HG02884 (cell line): ENCODE measurements at regions not wholly inside any gene's neighbourhood (a gene's known extent, or its start where the extent isn't known, plus 50 kb on each side); places are given as distances from the start of the nearest gene placed in this dataset.
"Not testable (repeated sequence)": the region's sequence is repeated elsewhere in the genome, so short reads cannot be mapped to it uniquely, and the experiment has no call there.

Experiments used
- ATAC-seq: cut with Tn5 transposase; IDR thresholded peaks from one replicate; pipeline ENCODE4 v1.9.1; 2021; ENCODE audit warnings: mild to moderate bottlenecking, moderate library complexity; ENCODE audit not compliant: unreplicated experiment

DNA sequence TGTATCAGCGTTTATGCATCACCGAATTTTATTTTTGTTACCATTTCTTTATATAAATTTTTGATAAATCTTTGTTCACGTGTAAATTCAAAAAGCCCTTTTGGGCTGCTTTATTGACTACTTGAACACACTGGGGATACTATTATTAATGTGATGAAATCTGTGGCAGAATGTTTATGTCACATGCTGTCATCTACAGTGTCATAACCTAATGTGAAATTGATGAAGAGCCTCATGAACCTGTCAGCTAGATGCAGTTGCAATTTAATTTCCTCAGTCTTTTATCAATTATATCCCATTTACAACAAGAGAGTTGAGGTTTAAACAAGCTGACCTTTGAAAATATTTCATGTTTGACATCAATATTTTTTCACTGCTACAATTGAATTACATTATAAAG is 1100.4 kb upstream of the COX7C start:
- ATAC-seq, result no peak

DNA sequence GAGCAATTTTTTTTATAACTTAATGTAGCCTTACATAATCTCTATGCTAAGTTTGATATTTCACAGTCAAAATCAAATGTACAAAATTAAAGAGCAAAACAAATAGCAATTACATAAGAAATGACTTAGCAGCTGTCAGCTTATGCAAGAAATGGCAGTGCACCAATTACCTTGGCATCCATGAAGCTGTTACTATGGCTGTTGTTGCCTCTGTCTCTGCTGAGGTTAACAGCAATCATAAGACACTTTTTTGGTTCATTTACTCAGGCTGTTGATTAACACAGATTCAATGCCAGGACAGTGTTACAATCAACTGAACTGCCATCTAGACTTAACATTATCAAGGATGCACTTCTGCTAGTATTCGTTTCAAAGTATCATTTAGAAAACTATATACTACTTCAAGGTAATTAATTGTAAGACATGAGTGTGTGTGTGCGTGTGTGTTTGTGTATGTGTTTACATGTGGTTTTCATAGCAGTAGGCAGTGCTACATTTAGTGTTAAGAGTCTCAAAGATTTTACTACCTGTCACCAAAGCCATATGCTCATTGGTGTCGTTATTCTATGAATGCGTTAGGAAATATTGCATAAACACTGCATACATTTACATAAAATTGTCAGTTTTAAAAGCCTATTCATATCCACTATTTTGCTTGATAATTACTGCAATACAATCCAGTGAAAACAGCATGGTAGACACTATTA is 1084.2 kb upstream of the COX7C start:
- ATAC-seq, result no peak

DNA sequence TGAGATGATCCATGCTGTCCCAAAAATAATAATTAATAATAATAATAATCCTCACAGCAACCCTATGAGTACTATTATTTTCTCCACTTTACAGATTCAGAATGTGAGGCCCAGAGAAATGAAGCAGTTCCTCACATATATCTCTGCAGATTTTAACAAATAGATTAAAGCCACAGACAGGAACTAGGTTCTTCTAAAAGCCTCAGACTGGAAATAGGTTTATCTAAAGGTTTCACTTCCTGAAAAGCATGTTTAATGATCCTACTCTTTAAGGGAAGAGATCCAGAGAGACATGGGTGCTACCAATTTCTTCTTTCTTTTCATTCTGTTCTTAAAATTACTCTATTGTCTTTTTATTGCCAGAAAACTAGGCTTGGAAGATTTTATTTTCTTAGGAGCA is 1079.4 kb upstream of the COX7C start:
- ATAC-seq, result no peak

DNA sequence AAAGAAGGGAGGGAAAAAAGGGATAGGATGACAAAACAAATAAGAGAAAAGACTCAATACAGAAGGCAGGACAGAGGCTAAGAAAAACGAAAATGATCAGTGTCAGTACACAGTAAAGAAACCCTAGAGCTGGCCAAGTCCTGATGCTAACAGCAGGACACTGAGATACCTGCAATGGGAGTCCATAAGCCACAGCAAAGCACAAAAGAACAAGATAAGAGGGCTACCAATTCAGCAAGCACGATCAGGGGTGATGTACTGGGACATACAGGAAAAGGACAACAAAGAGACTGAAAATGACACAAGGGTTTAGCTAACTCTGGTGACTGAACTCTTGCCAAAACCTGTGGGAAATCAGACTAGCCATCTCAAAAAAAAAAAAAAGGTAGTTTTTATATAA is 1072.6 kb upstream of the COX7C start:
- ATAC-seq, result no peak

DNA sequence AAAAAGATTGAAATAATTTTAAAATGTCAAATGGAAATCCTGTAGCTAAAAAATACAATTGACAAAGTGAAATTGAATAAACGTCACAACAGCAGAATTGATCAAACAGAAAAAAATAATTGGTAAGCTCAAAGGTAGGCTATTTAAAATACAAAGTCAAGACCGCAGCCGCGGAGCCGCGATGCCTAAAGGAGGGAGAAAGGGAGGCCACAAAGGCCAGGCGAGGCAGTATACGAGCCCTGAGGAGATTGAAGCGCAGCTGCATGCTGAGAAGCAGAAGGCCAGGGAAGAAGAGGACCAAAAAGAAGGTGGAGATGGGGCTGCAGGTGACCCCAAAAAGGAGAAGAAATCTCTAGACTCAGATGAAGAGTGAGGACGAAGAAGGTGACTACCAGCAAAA is 1068.5 kb upstream of the COX7C start:
- no peak for ATAC-seq

DNA sequence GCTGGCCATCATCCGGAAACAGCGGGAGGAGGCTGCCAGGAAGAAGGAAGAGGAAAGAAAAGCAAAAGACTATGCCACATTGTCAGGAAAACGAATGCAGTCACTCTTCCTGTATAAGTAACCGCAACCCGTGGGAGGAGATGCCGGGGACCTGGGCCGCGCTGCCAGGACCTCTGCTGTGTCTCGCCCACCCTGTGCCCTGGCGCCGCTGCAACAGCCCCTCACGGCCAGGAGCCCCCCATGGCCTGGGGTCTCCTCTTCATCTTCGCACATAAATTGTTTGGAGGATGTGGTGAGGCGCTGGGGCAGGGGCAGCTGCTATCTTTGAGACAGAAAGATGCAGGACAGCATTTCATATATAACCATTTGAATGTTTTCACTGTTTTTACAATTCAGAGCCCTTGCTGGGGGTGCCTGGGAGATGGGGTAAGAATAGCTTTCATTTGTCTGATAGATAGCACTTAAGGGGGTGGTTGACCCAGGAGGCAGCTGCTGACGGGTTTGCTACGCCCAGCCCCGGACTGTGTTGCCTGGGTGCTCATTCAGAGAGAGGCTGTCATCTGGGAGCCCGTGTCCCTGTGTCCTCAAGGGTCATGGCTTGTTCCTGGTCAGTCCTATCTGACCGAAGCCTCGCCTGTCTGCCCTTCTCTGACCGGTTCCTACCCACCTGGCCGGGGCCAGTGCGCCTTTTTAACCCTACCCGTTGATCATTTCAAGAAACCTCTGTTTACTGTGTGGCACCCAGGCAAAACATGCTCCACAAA is 1067.7 kb upstream of the COX7C start:
- ATAC-seq, result no peak

DNA sequence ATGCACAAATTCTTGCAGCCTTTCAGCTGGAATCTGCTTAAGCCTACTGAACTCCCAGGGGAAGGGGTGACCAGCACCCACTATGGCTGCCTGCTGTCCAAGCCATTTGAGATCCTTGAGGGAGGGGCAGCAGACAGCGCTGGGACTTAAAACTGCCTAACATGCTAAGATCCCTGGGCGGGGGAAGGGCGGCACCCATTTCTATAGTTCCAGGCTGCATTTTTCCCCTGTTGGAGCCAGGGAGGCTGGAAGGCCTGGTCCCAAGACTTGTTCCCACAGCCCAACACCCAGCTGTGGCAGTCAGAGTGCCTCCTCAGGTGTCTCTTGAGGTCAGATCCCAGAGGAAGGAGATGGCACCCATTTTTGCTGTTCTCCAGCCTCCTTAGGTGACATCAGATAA is 1061.3 kb upstream of the COX7C start:
- ATAC-seq, result no peak

DNA sequence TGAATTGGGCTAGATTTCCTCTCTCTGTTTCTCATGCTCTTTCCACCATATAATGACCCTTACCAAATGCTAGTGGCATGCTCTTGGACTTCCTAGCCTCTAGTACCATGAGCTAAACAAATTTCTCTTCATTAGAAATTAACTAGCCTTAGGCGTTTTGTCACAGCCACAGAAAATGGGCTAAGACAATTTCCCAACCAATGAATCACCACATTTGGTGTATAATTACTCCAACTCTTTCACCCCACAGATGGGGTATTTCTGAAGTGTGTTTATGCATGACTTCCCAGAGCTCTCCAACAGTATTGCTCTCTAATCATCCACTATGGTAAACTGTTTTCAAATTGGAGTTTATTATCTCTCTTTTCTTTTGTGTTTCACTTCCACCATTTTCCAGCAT is 1041.1 kb upstream of the COX7C start:
- ATAC-seq, result no peak

DNA sequence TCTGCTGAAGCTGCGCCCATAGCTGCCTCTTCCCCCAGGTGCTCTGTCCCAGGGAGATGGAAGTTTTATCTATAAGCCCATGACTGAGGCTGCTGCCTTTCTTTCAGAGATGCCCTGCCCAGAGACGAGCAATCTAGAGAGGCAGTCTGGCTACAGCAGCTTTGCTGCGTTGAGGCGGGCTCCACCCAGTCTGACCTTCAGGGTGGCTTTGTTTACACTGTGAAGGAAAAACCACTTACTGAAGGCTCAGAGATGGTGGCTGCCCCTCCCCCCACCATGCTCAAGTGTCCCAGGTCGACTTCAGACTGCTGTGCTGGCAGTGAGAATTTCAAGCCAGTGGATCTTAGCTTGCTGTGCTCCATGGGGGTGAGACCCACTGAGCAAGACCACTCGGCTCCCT is 1029.9 kb upstream of the COX7C start:
- not testable (repeated sequence) for ATAC-seq

DNA sequence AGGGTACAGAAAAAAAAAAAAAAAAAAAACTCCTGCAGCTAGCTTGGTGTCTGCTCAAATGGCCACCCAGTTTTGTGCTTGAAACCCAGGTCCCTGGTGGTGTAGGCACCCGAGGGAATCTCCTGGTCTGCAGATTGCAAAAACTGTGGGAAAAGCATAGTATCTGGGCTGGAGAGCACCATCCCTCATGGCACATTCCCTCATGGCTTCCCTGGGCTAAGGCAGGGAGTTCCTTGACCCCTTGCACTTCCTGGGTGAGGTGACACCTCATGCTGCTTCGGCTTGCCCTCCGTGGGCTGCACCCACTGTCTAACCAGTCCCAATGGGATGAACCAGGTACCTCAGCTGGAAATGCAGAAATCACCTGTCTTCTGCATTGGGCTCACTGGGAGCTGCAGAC is 1029.5 kb upstream of the COX7C start:
- not testable (repeated sequence) for ATAC-seq

DNA sequence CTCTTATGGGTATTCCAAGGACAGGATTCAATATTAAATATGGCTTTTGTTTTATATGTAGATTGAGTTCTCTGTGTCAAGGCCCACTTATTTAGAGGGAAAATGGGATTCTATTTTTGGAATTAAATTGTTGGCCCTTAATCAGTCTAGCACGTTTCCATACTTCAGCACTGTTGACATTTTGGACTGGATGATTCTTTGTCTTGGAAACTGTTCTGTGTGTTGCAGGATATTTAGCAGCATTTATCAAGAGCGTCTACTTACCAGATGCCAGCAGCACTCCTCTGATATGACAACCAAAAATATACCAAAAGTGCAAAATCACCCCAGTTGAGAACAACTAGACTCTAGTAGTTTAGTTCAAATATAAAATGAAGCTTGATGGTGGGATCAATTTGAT is 1027.0 kb upstream of the COX7C start:
- no peak for ATAC-seq

DNA sequence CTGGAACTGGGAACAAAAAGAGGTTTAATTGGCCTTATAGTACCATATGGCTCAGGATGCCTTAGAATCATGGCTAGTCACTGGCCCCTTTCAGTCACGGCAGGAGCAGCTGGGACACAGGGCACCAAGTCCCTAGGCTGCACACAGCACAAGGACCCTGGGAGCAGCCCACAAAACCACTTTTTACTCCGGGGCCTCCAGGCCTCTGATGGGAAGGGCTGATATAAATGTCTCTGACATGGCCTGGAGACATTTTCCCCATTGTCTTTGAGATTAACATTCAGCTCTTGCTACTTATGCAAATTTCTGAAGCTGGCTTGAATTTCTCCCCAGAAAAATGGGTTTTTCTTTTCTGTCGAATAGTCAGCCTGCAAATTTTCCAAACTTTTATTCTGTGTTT is 1026.4 kb upstream of the COX7C start:
- no peak for ATAC-seq

DNA sequence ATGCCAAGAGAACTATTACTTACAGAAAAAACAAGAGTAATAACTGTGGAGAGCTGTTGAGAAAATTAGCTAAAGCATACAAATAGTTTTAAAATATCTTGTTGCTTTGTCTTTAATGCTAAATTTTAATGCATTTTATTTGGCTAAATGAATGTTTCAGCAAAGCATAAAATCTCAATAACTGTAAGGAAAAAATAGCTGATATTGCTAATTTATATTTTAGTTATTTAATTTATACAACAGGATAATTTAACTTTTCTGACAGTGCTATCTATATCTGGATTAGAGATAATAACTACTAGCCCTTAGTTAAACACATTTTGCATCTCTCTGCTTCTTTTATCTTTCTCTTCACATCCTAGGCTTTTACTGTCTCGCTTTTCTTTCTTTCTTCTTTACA is 1014.9 kb upstream of the COX7C start:
- no peak for ATAC-seq

DNA sequence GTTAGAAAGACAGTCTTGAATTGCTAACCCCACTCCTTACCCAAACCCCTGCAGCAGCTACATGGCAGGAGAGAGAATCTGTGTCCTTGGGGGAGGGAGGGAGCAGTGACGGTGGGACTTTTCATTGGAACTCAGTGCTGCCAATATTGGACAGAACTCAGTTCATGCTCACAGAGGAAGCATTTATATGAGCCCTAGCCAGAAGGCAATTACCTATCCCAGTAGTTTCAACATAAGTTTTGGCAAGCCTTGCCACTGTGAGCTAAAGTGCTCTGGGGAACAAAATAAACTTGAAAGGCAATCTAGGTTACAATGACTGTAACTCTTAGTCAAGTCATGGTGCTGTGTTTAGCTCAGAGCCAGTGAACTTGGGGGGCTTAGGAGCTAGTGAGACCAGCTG is 1013.4 kb upstream of the COX7C start:
- no peak for ATAC-seq

DNA sequence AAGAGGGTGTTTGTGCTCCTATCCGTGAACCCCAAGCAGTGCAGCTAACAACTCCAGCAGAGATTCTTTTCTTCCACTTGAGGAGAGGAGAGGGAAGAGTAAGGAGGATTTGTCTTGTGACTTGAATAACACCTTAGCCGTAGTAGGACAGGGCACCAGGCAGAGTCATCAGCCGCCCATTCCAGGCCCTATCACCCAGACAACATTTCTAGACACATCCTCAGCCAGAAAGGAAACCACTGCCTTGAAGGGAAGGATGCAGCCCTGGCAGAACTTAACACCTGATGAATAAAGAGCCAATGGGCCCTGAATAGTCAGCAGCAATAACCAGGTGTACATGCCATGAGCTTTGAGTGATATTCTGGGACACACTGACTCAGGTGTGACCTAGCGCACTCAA is 1013.0 kb upstream of the COX7C start:
- ATAC-seq, result no peak

DNA sequence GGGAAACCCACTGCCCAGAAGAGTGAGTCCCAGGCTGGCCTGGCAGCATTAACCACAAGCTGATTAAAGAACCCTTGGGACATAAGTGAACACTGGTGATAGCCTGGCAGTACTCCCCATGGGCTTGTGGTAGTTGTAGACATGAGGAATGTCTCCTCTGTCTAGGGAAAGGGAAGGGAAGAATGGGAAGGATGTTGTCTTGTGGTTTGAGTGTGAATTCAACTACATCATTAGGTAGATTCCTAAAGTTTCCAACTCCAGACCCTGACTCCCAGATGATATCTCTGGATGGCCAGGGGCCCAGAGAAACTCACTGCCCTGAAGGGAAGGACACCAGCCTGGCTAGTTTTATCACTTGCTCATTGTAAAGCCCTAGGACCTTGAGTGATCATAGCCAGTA is 1012.4 kb upstream of the COX7C start:
- no peak for ATAC-seq

DNA sequence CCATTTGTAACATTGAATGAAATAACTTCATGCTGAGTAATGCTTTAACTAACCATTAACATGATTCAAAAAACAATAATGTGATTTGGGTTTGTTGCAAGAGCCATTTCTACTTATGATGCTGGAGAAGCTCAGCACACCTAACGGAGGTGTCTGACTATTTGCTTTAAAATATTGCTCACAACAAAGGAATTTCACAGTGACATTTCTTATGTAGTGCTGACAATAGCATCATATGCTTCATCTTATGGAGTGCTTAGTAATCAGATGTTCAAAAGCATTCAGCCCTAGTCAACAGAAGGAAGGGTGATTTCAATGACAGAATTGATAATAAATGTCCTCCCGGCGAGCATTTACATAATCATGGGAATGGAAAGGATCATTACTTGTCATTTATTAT is 1003.3 kb upstream of the COX7C start:
- no peak for ATAC-seq

DNA sequence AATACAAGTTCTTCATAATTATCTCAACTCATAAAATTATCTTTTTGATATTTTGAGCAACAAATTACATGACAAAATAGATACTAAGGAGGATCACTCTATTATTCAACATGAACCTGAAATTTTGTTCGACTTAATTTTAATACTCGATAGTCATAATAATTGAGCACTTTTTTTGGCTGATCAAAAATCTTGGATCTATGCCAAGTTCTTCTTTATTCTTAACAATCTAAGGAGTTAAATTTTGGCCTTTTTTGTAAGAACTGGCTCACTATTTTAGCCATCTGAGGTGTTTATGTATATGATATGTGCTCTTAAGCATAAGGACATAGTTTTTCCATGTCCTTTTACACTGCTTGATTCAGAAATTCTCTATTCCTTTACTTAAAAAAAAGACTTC is 996.1 kb upstream of the COX7C start:
- no peak for ATAC-seq

DNA sequence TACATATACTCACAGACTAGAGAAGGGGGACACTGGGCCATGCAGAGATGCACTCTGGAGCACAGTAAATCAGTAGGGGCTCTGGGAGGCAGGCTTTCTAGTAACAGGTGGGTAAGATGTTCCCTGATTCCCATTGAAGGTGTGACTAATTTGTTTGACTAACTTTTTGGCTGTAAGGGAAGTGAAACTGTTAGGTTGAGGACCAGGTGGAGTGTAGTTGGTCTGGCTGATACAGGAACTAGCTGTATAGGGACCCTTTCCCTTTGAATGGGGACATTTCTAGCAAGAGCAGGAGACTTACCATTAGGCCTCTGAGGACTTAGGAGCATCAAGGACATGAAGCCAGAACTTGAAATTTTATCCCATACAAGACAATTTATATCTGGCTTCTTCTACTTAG is 989.6 kb upstream of the COX7C start:
- no peak for ATAC-seq

DNA sequence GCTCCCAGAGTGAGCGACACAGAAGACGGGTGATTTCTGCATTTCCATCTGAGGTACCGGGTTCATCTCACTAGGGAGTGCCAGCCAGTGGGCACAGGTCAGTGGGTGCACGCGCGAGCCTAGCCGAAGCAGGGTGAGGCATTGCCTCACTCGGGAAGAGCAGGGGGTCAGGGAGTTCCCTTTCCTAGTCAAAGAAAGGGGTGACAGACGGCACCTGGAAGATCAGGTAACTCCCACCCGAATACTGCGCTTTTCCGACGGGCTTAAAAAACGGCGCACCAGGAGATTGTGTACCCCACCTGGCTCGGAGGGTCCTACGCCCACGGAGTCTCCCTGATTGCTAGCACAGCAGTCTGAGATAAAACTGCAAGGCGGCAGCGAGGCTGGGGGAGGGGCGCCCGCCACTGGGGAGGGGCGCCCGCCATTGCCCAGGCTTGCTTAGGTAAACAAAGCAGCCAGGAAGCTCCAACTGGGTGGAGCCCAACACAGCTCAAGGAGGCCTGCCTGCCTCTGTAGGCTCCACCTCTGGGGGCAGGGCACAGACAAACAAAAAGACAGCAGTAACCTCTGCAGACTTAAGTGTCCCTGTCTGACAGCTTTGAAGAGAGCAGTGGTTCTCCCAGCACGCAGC is 979.1 kb upstream of the COX7C start:
- not testable (repeated sequence) for ATAC-seq

DNA sequence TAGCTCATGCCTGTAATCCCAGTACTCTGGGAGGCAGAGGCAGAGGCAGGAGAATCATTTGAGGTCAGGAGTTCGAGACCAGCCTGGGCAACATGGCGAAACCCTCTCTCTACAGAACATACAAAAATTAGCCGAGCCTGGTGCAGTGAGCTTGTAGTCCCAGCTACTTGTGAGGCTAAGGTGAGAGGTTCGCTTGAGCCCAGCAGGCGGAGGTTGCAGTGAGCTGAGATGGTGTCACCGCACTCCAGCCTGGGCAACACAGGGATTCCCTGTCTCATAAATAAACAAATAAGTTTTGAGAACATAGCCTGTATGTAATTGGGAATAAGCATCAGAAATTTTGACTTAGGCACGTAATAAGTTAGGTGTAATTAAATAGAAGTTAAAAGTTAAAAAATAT is 971.7 kb upstream of the COX7C start:
- ATAC-seq, result no peak

DNA sequence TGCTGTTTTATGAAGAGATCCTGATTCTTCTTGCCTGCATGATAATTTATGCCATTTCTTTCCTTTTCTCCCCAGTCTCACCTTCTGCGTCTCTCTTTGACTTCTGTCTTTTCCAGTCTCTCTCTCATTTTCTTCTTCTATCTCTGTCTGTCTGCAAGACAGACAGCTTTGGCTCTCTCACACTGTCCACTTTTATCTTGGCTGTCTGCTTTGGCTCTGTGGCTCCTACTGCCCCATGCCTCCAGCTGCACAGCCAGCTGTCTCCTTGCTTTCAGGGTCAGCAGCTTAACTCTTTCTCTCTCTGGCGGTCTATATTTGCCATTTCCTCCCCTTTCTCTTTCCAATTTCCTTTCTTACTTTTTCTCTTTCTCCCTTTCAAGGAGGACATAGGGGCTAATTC is 971.1 kb upstream of the COX7C start:
- ATAC-seq, result no peak
